Left ventricle myocardium inferior (tissue), 1 donor: ENCODE measurements at regions not wholly inside any gene's neighbourhood (a gene's known extent, or its start where the extent isn't known, plus 50 kb on each side); places are given as distances from the start of the nearest gene placed in this dataset.

Source experiments
- DNase-seq: peaks from one replicate; pipeline ENCODE4 v3.0.0-alpha.2; 2020
- H3K27ac ChIP-seq: fragments of 200-600 bp; replicated peaks from 2 replicates; pipeline ENCODE4 v1.8.0; 2021
- H3K27me3 ChIP-seq: fragments of 200-600 bp; 2 replicates; pipeline ENCODE4 v1.8.0; 2021; ENCODE audit warnings: low read depth
- H3K36me3 ChIP-seq: fragments of 200-600 bp; 2 replicates; pipeline ENCODE4 v1.8.0; 2021
- H3K4me1 ChIP-seq: fragments of 200-600 bp; 2 replicates; pipeline ENCODE4 v1.8.0; 2021
- H3K4me3 ChIP-seq: fragments of 200-600 bp; 2 replicates; pipeline ENCODE4 v1.8.0; 2021; ENCODE audit warnings: mild to moderate bottlenecking, moderate library complexity
- H3K9me3 ChIP-seq: fragments of 200-600 bp; replicated peaks from 2 replicates; pipeline ENCODE4 v1.8.0; 2021
- intact Hi-C: fragments of 100-400 bp; cut with micrococcal nuclease; formaldehyde crosslinking; loops from one replicate; pipeline ENCODE4 v1.11.0; 2022
- TF ChIP-seq, protein P1 (sequence below): fragments of 200-600 bp; IDR thresholded peaks from 2 replicates; pipeline ENCODE4 v1.8.0; 2021; ENCODE audit warnings: antibody characterized with exemption, mild to moderate bottlenecking, borderline replicate concordance
- donor health status: DM: no; HTN: yes; CAD: no; lungs with severe emphysema.

DNA sequence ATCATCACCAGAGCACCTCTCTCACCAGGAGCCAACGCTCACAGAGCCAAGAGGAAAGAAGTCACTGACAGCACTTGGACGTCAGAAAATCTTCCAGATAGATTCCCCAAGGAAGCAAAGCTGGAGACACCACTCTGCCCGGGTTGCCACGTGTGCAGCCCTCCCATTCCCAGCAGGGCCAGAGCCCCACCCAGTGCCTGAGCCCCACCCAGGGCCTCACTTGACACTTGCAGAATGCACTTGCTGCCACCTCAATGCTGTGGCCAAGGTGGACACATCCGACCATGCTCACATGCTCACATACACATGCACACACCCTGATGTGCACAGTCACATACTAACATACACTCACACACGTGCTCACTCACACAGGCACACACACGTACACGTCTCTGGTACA, 240.7 kb downstream of the RBFOX3 start:
- TF ChIP-seq, protein P1, sequence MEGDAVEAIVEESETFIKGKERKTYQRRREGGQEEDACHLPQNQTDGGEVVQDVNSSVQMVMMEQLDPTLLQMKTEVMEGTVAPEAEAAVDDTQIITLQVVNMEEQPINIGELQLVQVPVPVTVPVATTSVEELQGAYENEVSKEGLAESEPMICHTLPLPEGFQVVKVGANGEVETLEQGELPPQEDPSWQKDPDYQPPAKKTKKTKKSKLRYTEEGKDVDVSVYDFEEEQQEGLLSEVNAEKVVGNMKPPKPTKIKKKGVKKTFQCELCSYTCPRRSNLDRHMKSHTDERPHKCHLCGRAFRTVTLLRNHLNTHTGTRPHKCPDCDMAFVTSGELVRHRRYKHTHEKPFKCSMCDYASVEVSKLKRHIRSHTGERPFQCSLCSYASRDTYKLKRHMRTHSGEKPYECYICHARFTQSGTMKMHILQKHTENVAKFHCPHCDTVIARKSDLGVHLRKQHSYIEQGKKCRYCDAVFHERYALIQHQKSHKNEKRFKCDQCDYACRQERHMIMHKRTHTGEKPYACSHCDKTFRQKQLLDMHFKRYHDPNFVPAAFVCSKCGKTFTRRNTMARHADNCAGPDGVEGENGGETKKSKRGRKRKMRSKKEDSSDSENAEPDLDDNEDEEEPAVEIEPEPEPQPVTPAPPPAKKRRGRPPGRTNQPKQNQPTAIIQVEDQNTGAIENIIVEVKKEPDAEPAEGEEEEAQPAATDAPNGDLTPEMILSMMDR: no peak
- Histone ChIP-seq H3K4me3 (no peak overlapping the region), H3K27ac (no peak overlapping the region), H3K9me3 (no peaks in the 10 kb centered on the region), H3K27me3 (peaks cover 95% of the 10 kb centered on the region), H3K4me1 (no peaks in the 10 kb centered on the region), H3K36me3 (no peaks in the 10 kb centered on the region)
- intact Hi-C loops: no loop called here
- DNase-seq: no peak

DNA sequence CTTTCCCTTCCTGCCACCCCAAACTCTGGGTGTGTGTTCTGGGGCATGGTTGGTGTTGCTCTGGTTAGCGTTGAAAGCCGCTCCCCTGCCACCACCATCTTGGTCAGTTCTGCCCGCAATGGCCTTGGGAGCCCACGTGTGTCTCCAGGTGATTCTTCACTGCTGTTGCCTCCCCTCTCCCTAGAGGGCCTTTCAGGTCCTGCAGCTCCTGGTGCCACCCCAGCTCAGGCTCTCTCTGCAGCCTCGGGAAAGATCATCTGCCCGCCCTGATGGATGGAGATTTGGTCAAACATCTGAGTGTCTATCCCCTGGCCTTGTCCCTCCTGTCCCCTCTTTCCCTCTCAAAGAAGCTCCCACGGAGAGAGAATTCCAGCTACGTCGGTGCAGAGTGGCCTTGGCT, 241.3 kb downstream of the RBFOX3 start:
- intact Hi-C loops: no loop called here
- Histone ChIP-seq H3K4me3 (no peak overlapping the region), H3K27ac (no peak overlapping the region), H3K9me3 (no peaks in the 10 kb centered on the region), H3K27me3 (peaks cover 96% of the 10 kb centered on the region), H3K4me1 (no peaks in the 10 kb centered on the region), H3K36me3 (no peaks in the 10 kb centered on the region)
- no peak for DNase-seq
- TF ChIP-seq, protein P1: no peak

DNA sequence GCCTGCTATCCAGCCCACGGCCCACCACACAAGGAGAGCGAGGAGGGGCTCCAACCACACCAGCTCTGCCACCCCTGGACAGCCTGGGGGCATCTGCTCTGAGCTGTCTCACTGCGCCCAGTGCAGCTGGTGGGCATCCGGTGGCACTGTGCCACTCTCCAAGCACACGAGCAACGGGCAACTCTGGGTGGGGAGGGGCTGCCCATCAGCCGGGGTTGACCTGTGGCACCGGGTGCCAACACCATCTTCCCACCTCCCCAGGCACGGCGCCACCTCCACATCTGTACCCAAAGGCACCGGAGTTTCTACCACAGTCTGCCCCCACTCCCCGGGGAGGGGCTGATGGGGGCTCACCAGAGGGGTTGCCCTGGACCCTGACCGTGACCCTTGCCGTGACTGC, 241.8 kb downstream of the RBFOX3 start:
- H3K4me3 ChIP-seq: no peak overlapping the region
- no peaks in the 10 kb centered on the region for H3K36me3 ChIP-seq
- no peaks in the 10 kb centered on the region for H3K4me1 ChIP-seq
- no peak for DNase-seq
- TF ChIP-seq, protein P1: no peak
- intact Hi-C loops: no loop called here
- H3K27me3 ChIP-seq: peaks cover 96% of the 10 kb centered on the region
- H3K27ac ChIP-seq: no peak overlapping the region
- H3K9me3 ChIP-seq: no peaks in the 10 kb centered on the region

DNA sequence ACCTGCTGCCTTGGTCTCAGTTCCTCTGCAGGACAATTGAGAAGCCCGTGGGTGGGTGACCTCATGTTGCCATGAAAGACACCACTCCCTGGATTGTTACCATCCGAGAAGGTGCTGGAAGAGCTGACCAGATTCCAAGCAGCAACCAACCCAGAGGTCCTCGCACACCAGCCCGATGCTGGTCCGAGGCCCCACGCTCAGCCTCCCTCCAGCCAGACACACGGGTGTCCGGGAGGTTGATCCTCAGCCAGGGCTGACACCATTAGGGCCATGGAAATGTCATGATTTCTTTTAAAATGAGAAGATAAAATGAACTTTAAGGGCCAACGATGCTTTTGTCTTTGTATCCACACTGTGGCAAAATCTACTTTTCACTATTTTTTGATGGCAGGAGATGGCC, 242.3 kb downstream of the RBFOX3 start:
- intact Hi-C loops: no loop called here
- Histone ChIP-seq H3K4me3 (no peak overlapping the region), H3K9me3 (no peaks in the 10 kb centered on the region), H3K27me3 (peaks cover 96% of the 10 kb centered on the region), H3K27ac (no peak overlapping the region), H3K36me3 (no peaks in the 10 kb centered on the region), H3K4me1 (no peaks in the 10 kb centered on the region)
- no peak for DNase-seq
- TF ChIP-seq, protein P1: no peak

DNA sequence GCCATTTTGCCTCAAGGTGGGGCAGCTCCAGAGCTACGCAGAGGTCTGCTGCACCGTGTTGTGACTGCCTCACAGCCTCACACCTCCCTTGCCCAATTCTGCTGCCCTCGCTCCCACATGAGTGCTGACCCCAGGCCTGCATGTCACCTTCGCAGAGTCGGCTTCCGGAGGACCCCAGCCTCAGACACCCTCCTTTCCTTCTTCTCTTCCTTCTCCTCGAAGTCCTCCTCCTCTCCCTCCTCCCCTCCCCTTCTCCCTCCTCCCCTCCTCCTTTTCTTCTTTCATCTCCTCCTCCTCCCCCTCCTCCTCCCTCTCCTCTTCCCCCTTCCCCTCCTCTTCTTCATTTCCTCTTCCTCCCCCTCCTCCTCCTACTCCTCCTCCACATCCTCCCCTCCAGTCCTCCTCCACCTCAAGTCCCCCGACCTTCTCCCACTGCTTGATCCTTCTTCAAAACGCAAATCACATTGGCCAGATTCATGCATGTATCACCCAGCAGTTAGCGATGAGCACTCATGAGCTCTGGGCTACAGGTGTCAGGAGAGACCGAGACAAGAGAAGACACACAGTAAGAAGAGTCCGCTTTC, 243.8 kb downstream of the RBFOX3 start:
- Histone ChIP-seq H3K27ac (no peak overlapping the region), H3K9me3 (no peaks in the 10 kb centered on the region), H3K36me3 (no peaks in the 10 kb centered on the region), H3K27me3 (peaks cover 96% of the 10 kb centered on the region), H3K4me1 (no peaks in the 10 kb centered on the region), H3K4me3 (no peak overlapping the region)
- TF ChIP-seq, protein P1: no peak
- DNase-seq: no peak
- intact Hi-C loops: no loop called here
